ENCODE measurements at regions not wholly inside any gene's neighbourhood (a gene's known extent, or its start where the extent isn't known, plus 50 kb on each side); places are given as distances from the start of the nearest gene placed in this dataset.
A peak's percentile ranks its signal among the peaks of the same experiment; 100 is the strongest.

DNA sequence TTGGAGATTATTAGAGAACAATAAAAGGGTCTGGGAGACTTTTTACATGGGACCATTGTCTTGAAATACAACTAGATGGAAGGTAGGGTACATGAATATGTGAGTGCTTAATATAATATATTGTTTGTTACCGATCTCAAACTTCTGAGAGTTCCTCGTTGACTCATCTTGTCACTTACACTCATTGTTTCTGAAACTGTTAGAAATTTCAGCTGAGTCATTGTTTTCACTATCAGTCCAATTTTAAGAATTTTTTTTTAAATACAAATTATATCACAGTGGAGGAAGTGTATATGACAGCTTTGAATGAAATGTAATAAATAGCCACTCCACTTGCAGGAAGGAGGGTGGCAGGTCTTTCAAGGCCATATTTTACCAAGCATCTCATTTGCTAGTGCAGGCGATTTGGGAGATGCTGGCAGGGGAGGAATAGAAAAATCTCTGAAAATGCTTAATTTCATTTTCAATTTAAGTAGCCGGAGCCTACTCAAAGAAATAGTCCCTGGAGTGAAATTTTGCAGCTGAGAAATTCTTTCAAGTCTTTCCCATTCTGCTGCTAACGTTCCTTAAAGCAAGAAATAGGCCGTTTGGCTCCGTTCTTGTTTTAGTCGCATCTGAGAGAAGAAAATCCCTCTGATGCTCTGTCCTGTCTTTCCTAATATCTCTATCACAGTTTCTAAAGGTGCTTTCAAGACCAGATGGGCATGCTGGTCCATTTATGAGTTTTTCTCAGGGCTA lies 1404.2 kb upstream of the CELF2 start:
- no peak for DNase-seq (ENCODE audit: low spot score)

DNA sequence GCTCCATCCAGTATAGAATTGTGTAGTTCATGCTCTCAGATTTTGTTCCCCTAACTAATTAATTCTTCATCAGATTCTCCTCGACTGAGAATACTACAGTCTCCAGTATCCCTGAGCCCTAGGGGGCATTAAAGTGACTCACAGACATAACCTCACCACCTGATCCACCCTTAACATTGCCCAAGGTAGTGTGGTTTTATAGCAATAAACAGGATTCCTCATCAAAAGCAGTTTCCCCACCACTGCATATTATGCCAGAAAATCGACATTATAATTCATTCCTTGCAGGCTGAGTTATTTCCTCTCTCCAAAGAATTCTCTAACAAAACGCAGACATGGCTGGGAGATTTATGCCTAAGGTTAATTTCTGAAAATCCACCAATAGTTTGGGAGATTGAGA lies 1402.5 kb upstream of the CELF2 start:
- DNase-seq (ENCODE audit: low spot score) = no peak

DNA sequence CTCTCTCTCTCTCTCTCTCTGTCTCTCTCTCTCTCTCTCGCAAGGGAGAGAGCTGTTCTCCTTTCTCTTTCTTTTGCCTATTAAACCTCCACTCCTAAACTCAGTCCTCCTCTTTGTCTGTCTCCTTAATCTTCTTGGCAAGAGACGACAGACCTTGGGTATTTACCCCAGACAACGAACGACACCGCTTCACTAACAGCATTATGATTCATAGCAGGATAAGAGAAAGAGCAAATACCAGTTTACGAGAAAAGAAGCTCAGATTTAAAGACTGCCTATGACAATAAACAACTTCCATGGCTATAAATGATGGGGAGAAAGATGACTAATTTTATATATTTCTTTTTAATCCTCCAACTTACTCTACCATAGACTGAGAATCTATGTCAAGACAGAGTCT lies 1396.5 kb upstream of the CELF2 start:
- DNase-seq (ENCODE audit: low spot score) = peak; percentile 98

DNA sequence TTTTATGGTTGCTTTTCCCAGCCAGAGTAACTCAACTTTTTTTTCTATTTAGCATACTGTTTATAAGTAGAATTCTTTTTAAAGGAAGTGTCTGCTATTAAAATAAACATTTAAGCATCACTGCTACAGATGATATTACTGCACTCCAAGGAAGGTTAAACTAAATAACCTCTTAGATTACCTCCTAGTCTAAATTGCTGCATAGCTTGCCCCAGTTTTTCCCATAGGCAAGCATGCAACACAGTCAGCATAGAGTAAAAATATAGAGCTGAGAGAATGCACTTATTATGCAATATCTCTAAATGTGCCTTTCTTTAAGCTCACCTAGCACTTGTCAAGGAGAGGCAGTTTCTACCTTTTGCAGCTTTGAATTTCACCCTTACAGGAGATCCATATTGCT lies 1392.4 kb upstream of the CELF2 start:
- DNase-seq (ENCODE audit: low spot score) = no peak

DNA sequence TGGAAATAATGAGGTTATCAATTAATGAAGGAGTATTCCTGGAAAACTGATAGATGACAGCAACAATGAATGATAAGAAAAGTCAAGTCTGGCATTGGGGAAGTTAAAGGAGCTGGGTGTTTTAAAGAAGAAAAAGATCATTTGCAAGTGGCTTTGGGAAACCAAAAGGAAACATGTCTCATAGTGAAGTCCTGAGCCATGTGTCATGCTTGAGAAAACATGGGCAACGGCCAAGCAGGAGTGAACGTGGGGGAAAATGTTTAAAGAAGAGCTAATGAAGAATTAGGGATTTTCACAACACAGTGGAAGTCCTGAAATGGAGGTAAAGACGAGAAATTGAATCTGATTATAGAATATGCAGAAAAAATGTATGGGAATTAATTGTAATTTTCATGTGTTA lies 1383.2 kb upstream of the CELF2 start:
- DNase-seq (ENCODE audit: low spot score) = no peak

DNA sequence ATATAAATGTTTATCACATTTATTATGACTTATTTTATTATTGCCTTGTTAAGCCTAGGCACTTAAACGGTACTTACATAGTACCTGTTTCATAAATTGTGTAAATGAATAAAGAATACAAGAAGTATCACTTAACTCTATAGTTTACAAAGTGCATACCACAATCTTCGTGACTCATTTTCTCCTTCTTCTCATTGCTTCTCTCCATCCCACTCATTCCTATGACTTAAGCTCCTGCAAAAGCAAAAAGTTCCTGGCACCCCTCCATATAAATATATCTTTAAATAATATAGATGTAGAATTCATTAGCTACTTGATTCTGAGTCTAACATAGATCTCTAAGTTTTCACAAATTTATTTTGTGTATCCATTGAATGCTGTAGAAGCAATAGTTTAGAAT lies 1382.0 kb upstream of the CELF2 start:
- no peak for DNase-seq (ENCODE audit: low spot score)

DNA sequence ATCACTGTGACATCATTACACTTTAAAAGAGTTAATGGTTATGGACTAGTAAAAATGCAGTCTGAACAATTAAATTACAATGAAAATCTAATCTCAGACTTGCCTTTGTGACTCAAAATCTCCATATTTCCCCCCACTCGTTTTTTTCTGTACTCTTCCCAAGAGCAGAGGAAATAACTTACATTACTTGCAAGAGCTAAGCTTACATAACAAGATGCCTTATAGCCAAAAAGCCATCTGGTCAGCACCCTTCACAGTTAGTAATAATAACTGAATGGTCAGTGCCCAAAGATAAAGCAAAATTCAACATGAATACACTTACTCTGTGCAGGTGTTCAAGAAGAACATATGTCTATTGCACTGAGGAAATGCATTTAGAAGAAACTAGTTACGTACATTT lies 1381.5 kb upstream of the CELF2 start:
- DNase-seq (ENCODE audit: low spot score) = no peak

DNA sequence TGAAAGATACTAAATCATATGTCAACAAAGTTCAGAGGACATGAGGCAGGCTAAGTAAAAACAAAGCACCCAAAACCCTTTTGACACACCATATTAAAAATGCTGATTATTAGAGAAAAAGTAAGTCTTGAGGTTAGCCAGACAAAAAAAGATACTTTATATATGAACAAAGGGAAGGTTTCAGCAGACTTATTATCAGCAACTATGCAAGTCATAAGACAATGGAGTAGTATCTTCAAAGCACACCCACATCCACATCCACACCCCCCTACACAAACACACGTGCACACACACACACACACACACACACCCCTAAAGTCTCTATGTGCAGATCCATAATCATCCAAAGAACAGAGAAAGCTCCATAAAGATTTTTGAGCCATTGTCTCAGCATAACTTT lies 1373.9 kb upstream of the CELF2 start:
- no peak for DNase-seq (ENCODE audit: low spot score)

DNA sequence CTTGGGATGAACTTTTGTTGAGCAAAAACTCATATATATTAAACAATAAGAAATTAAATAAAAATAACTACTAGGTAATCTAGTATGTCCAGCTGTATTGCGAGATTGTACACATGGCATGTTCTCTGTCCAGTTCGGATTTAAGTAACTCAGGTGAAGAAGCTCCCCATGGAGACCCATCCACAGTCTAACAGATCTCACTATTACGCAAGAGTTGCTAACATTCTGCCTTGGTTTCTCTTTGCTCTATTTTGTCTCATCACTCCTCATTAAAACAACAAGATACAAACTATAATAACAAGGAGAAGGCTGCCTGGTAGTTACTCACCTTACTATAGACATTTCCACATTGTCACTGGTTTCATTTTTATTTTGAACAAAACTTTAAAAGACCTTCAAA lies 1372.3 kb upstream of the CELF2 start:
- DNase-seq (ENCODE audit: low spot score) = no peak

DNA sequence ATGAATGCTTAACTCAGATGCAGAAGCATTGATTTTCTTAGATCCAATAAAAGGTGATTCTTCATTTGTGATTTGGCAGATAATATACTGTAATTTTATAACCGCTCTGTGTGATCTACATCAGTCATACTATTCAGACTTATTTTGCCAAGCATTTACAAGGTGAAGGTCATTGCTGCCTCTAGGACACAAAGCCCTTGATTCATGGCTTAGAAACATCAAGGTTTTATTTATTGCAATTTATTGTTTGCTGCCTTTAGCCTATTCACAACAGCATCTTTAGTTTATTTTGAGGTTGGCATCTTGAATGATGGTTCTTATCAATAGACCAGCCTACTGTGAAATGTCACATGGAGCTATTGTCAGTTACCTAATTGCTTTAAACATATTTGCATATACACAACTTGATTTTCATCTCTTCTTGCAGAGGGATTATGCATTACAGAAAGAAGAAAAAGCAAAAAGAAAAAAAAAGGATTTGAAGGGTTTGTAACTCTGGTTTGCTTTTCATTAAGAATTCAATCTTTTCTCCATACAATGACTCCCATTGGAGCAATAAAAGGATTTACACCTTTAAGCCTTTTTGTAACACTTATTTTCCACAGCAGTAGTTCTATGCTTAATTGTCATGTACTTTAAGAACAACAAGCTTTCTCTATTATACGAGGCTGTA lies 1371.6 kb upstream of the CELF2 start:
- DNase-seq (ENCODE audit: low spot score) = no peak

DNA sequence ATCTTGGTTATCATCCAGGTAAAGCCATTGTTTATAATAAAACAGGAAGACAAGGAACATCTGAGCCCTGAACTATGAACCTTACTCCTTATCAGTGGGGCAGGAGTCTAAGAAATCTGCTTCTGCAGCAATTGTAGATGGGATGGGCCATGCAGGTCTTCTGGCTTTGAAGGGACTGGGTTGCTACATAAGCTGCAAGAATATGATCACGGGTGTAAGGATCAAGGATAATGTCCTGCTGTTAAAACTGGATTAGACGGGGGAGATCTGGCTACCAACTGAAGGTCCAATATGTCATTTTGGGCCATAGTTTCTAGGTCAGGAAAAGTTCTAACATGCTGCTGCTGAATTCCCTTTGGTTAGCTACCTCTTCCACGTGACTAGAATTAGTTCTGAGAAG lies 1363.4 kb upstream of the CELF2 start:
- DNase-seq (ENCODE audit: low spot score) = no peak

DNA sequence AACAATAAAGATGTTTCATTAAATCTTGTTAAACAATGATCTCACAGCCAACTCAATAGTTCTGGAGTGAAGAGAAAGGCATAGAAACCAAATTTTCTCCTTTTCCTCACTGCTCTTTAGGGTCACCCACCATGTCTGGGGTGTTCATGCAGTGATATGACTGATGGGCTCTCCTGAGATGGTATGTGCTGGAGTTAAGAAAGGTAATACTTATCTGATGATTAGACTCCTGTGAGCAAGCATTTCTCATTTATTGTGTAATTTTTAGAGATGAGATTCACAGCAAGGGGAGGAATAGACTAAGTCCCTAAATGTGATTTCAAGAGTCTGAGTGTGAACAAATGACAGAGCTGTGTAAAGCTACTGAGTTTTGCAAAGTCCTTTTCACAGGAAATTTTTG lies 1361.3 kb upstream of the CELF2 start:
- DNase-seq (ENCODE audit: low spot score) = no peak

DNA sequence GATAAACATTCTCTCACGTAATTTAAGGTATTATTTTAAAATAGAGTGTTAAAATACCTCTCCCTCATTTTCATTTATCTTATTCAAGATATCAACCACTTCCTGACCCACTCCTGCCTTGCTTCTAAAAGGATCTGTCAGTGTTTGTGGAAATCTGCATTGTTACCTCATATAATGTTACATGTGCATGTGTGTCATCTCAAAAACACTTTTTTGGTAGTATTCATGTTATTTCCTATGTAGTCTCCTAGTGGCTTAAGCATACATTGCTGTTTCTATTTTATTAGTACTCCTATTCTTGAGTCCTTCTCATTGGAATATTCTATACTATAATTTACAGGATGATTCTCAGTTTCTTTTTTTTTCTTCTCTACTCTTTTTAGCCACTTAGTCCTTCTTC lies 1360.7 kb upstream of the CELF2 start:
- no peak for DNase-seq (ENCODE audit: low spot score)

DNA sequence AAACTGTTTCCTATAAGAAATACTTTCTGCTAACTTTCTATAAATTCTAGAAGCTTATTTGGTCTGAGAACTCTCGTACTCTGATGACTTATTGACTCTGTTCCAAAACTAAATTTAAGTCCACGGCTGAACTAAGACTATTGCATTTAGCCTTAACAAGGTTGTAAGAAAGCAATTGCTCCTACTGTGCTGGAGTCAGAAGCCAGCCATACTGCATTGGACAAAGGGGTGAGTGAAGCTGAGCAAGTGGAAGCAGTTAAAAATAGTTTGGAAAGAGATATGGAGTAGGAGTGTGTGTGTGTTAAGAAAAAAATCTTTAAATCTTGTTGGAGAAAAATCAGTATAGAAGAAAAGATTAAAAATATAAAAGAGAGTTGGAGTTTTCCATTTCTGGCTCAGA lies 1360.1 kb upstream of the CELF2 start:
- DNase-seq (ENCODE audit: low spot score) = no peak

DNA sequence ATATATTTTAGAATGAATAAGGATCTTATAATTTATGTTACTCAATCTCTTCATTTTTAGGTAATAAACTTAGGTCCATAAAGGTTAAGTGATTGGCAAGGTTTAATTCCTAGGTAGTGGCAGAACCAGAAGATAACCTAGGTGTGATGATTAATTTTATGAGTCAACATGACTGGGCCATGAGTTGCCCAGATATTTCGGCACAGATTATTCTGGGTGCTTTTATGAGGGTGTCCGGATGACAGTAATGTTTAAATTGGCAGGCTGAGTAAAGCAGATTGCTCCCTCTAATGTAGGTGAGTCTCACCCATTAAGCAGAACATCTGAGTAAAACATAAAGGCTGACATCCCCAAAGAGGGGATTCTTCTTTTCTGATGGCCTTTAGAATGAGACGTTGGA lies 1349.3 kb upstream of the CELF2 start:
- no peak for DNase-seq (ENCODE audit: low spot score)

DNA sequence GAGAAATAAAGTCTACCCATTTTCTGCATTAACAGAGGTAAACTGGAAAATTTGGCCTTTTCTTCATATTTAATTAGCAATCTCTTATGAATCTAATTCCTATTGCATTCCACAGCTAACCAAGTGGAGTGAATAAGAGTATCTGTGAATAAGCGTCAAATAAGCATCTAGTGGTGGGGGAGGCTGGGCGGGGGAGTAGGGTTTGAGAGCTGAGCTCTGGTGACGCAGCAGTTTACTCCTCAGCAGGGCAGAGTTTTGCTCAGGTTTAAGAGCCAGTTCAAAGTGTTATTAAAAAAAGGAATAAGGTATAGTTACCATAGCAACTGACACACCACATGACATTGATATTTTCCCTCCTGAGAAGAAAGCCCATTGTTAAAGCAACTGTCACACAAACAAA lies 1346.8 kb upstream of the CELF2 start:
- no peak for DNase-seq (ENCODE audit: low spot score)

DNA sequence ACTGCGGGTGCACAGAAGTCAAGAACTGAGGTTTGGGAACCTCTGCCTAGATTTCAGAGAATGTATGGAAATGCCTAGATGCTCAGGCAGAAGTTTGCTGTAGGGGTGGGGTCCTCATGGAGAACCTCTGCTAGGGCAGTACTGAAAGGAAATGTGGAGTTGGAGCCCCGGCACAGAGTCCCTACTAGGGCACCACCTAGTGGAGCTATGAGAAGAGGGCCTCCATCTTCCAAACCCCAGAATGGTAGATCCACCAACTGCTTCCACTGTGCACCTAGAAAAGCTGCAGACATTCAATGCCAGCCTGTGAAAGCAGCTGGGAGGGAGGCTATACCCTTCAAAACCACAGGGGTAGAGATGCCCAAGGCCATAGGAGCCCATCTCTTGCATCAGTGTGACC lies 1336.0 kb upstream of the CELF2 start:
- no peak for DNase-seq (ENCODE audit: low spot score)

DNA sequence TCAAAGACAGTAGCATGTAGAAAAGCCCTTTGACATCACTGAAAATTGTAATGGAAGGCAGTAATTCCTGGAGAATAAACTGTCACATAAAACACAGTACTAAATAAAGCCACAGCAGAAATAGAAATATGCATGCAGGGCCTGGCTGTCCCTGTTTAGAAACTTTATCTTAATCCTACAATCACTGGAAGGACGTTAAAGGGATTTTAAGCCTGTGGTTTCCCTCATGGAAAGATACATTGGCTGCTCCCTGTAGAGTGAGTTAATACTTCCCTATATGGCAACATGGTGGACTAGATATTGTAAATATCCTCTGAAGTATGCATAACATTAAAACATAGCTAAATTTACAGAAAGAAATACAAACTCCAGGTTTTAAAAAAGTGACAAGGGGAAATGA lies 1334.9 kb upstream of the CELF2 start:
- peak; percentile 84 for DNase-seq (ENCODE audit: low spot score)

DNA sequence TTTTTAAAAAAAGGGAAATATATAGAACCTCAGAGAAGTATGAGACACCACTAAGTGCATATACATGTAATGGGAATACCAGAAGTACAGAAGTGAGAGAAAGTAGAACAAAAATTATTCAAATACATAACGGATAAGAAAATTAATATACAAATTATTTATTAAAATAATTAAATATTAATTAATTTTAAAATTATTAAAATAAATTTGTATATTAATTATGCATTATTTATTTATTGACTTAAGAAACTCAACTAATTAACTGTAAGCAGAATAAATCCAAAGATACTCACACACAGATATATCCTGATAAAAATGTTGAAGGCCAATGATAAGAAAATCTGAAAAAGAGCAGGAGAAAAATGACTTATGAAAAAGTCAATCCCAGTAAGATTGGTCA lies 1333.5 kb upstream of the CELF2 start:
- no peak for DNase-seq (ENCODE audit: low spot score)

DNA sequence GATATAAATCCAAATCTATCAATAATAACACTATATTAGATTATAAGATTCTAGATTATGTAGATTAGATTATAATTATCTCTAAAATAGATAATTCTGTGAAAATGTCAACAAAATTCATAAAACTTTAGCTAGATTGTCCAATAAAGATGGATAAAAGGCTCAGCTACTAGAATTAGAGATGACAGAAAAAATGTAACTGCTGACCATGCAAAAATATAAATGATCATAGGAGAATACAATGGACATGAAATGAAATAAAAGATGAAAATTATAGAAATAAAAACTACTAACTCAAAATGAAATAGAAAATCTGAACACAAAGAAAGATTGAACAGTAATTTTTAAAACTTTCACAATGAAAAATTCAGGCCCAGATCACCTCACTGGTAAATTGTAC lies 1332.1 kb upstream of the CELF2 start:
- no peak for DNase-seq (ENCODE audit: low spot score)

DNA sequence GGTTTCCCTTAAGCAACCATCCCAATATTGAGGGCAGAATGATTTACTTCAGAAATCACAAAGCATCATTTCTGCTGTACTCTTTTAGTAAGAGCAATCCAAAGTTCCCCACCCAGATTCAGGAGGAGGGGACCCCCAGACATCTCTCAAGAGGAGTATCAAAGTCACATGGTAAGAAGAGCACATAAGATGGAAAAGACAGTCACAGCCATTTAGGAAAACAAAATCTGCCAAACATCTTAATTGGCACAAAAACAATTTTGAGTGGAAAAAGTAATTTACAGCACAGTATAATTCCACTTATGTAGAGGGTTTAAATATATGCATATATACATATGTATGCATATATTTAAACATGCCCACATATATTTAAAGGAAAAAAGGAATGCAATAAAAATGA lies 1329.0 kb upstream of the CELF2 start:
- no peak for DNase-seq (ENCODE audit: low spot score)

DNA sequence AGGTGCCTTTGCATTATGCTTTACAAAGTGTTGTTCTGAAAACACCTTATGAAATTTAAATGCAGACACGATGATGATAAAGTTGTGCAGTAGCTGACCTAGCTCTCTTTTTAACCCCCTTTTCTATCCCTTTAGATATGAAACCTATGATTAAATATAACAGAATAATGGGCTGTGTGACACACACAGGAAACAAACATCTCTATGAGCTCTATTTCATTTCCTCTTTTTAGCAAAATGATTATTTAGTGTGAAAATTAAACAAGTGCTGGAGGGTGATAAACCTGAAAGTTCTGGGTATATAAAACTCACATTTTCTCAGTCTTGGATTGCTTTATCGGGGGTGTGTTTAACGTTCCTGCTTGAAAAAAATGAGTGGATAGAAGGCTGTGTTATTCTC lies 1310.5 kb upstream of the CELF2 start:
- no peak for DNase-seq (ENCODE audit: low spot score)

DNA sequence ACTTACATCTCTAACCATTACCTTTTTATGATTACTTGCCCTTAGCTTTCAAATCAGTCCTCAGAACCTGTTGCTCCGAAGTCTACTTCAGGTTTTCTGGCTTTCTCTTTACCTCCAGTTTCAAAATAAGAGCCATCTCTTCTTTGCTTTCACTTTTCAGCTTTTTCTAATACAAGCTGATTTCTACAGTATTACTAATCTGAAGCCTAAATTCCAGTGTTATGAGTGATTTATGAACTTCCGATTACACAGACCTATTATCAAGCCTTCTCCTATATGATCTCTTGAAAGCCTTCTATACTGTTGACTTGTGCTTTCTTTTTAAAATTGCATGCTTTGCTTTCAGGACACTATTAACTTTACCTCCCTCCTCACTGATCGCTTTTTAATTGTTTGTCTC lies 1307.8 kb upstream of the CELF2 start:
- no peak for DNase-seq (ENCODE audit: low spot score)

DNA sequence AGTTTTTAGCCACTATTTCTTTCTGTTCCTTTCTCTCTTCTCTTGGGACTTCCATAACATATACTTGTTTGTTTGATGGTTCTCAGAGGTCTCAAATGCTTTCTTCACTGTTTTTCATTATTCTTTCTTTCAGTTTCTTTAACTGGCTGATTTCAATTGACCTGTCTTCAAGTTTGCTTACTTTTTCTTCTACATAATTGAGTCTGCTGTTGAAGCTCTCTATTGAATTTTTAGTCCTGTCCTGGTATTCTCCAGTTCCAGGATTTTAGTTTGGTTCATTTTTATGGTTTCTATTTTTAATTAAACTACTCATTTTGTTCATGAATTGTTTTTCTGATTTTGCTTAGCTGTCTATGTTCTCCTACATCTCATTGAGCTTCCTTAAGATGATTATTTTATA lies 1305.3 kb upstream of the CELF2 start:
- no peak for DNase-seq (ENCODE audit: low spot score)
